ENCODE measurements at regions not wholly inside any gene's neighbourhood (a gene's known extent, or its start where the extent isn't known, plus 50 kb on each side); places are given as distances from the start of the nearest gene placed in this dataset.

DNA sequence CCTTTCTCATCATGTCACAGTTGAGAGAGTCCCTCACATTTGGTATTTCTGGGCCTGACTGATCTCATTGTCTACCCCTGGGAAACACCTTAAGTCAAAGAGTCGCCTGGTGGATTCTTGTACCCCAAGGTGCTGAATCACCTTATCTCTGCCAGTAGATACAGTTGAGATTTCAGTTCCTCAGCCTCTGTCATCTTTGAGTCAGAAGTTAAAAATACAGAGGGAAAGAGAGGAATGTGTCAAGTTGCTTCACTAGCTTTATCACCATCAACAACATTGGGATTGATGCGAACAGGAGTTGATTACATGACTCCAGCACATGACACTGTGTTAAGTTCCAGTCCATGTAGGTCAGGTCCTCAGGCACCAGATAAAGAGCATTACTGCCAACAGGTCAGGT lies 513.0 kb downstream of the NUF2 start:
- H4K5ac ChIP-seq (ENCODE audit: insufficient read length, low read depth, low read length) = no peak overlapping the region
- H3K27me3 ChIP-seq (ENCODE audit: insufficient read depth, low read length) = no peaks in the 10 kb centered on the region
- H4K20me1 ChIP-seq (ENCODE audit: control insufficient read depth, insufficient read depth, insufficient read length) = no peaks in the 10 kb centered on the region
- 0 out of 5 replicates have a peak, but pooled peaks cover 0 to 3% of the 10 kb centered on the region in 2 experiments for H3K9me3 Mint-ChIP-seq
- no peak overlapping the region for H2BK12ac ChIP-seq (ENCODE audit: insufficient read length, low read depth, low read length)
- H3K79me1 ChIP-seq (ENCODE audit: insufficient read depth, low read depth, low read length, poor library complexity, severe bottlenecking) = no peaks in the 10 kb centered on the region
- whole genome bisulfite sequencing (ENCODE audit: extremely low coverage, insufficient read length, low lambda C conversion rate) = no CpG with 5 or more reads among the region's 2 CpGs
- H3K9me3 ChIP-seq (ENCODE audit: control insufficient read depth, low read depth, low read length) = no peaks in the 10 kb centered on the region
- H2BK15ac ChIP-seq (ENCODE audit: low read depth, low read length) = no peak overlapping the region
- no peaks in the 10 kb centered on the region for H3K23me2 ChIP-seq (ENCODE audit: insufficient read length, low read depth, low read length, poor library complexity, severe bottlenecking)
- H3K23ac ChIP-seq (ENCODE audit: insufficient read length, low read depth, low read length) = no peak overlapping the region
- H3K14ac ChIP-seq (ENCODE audit: insufficient read depth, low read length) = no peak overlapping the region
- H3K4me3 Mint-ChIP-seq = no peak overlapping the region
- no peak overlapping the region for H3K27ac Mint-ChIP-seq
- no peaks in the 10 kb centered on the region for H3K79me2 ChIP-seq (ENCODE audit: insufficient read depth, low read length)
- no peak overlapping the region for H3K18ac ChIP-seq (ENCODE audit: insufficient read length, low read depth, low read length)
- TF ChIP-seq, protein P1, sequence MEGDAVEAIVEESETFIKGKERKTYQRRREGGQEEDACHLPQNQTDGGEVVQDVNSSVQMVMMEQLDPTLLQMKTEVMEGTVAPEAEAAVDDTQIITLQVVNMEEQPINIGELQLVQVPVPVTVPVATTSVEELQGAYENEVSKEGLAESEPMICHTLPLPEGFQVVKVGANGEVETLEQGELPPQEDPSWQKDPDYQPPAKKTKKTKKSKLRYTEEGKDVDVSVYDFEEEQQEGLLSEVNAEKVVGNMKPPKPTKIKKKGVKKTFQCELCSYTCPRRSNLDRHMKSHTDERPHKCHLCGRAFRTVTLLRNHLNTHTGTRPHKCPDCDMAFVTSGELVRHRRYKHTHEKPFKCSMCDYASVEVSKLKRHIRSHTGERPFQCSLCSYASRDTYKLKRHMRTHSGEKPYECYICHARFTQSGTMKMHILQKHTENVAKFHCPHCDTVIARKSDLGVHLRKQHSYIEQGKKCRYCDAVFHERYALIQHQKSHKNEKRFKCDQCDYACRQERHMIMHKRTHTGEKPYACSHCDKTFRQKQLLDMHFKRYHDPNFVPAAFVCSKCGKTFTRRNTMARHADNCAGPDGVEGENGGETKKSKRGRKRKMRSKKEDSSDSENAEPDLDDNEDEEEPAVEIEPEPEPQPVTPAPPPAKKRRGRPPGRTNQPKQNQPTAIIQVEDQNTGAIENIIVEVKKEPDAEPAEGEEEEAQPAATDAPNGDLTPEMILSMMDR (conservative IDR thresholded peaks at IDR 0.05) = no peak
- no peak overlapping the region for H2BK20ac ChIP-seq (ENCODE audit: low read depth, low read length, poor library complexity, severe bottlenecking)
- no peak overlapping the region for H2BK5ac ChIP-seq (ENCODE audit: insufficient read length, low read length)
- H3K27ac ChIP-seq (ENCODE audit: insufficient read length, low read depth, low read length) = no peak overlapping the region
- H2AK5ac ChIP-seq (ENCODE audit: insufficient read length, low read length) = no peak overlapping the region
- H3K9ac ChIP-seq (ENCODE audit: extremely low read depth, insufficient read length, low read length) = no peak overlapping the region
- no peak for DNase-seq
- H2BK120ac ChIP-seq (ENCODE audit: low read depth, low read length, poor library complexity, severe bottlenecking) = no peak overlapping the region
- H4K8ac ChIP-seq (replicated peaks; ENCODE audit: insufficient read length, low read depth, low read length) = no peak overlapping the region
- H3K4me2 ChIP-seq (ENCODE audit: insufficient read depth, insufficient read length, low read length) = no peak overlapping the region
- H4K91ac ChIP-seq (ENCODE audit: insufficient read length, low read depth, low read length) = no peak overlapping the region
- no peak overlapping the region for H3T11ph ChIP-seq (ENCODE audit: low read length)
- no peak overlapping the region for H3K56ac ChIP-seq (ENCODE audit: insufficient read length, low read depth, low read length)
- no peak overlapping the region for H2AFZ ChIP-seq (ENCODE audit: low read length)
- no peak overlapping the region for H3K4ac ChIP-seq (ENCODE audit: low read depth, low read length)
- H3K36me3 Mint-ChIP-seq (ENCODE audit: insufficient read depth in 1 of 3, low read depth in 3 of 3) = peaks cover 0 to 1% (median 0%) of the 10 kb centered on the region in 3 experiments; a peak in 1 of 7 replicates
- H3K4me1 ChIP-seq (ENCODE audit: insufficient read depth, low read length) = no peaks in the 10 kb centered on the region; the same call in 1 of the 2 replicates
- no peaks in the 10 kb centered on the region for H3K27me3 Mint-ChIP-seq (ENCODE audit: low read depth)
- H3K4me1 Mint-ChIP-seq = peaks cover 13 to 22% of the 10 kb centered on the region in 2 experiments
